H1 (cell line): ENCODE measurements at regions not wholly inside any gene's neighbourhood (a gene's known extent, or its start where the extent isn't known, plus 50 kb on each side); places are given as distances from the start of the nearest gene placed in this dataset.

Source experiments
- CHD1 ChIP-seq: IDR thresholded peaks from 2 replicates; pipeline ENCODE4 v1.6.1; 2012; ENCODE audit warnings: low read depth, low read length, improper control_type of control experiment
- CTBP2 ChIP-seq: IDR thresholded peaks from 2 replicates; pipeline ENCODE4 v1.7.0; 2011; ENCODE audit warnings: borderline replicate concordance, mild to moderate bottlenecking, moderate library complexity, mixed read lengths, low read length; ENCODE audit not compliant: insufficient read depth, insufficient read length
- HDAC6 ChIP-seq: IDR thresholded peaks from one replicate; pipeline ENCODE4 v1.7.1; 2012; ENCODE audit warnings: low read depth, mild to moderate bottlenecking, inconsistent platforms, low read length, moderate library complexity
- JUN ChIP-seq: IDR thresholded peaks from 2 replicates; pipeline ENCODE4 v1.6.1; 2011; ENCODE audit warnings: low read depth, mild to moderate bottlenecking, improper control_type of control experiment, low read length
- TAF7 ChIP-seq: optimal IDR thresholded peaks from 2 replicates; pipeline ENCODE3; 2011; ENCODE audit warnings: low read depth, mild to moderate bottlenecking, inconsistent platforms, low read length, moderate library complexity, borderline replicate concordance

DNA sequence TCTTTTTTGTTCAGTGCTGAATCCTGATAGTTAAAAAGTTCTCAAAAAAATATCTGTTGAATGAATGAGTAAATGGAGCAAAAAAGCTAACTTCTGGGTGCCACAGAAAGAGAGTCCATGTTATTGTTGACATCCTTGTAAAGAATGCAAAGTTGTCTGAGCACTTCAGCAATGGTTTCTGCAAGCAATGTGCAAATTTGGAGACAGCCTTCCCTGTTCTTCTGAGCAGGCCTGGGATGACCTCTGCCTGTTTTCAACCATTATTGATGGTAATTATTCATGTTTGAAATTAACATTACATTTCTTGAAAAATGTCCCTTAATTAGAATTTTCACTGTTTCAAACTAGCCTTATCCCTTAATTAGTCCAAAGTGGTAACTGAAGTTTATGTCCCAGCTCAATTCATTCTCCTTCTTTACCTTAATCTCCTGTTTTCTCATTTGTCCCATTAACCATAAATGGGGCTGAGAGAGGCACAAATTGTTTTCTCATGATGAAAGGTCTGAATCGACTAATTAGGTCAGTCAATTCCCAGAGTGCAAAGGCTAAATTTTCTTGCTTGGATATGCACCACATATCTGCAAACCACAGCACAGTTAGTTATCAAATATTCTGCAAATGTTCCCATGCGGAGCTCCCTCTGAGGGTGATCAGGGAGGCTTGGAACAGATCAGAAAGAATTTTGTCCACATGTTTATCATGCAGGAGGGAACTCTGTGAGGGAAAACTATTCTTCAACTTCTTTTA is 139.4 kb upstream of the KRR1 start (continued):
- TF ChIP-seq CTBP2 (no peak), CHD1 (no peak), HDAC6 (no peak), TAF7 (no peak), JUN (no peak)
- TF ChIP-seq, all 59 proteins: peak for 0
